ENCODE measurements at regions not wholly inside any gene's neighbourhood (a gene's known extent, or its start where the extent isn't known, plus 50 kb on each side); places are given as distances from the start of the nearest gene placed in this dataset.
"Not testable (repeated sequence)": the region's sequence is repeated elsewhere in the genome, so short reads cannot be mapped to it uniquely, and the experiment has no call there.

GRCh38 chr22:44650806-44651205 lies 51.2 kb upstream of the PRR5 start:
- no peak for DNase-seq

- DNase-seq, result no peak
These were observed 53.0 kb upstream of the PRR5 start for GRCh38 chr22:44648821-44649565.

GRCh38 chr22:44648085-44648820 lies 53.8 kb upstream of the PRR5 start:
- DNase-seq, result no peak

- DNase-seq, result no peak
These were observed 54.9 kb upstream of the PRR5 start for GRCh38 chr22:44647141-44647540.

GRCh38 chr22:44646668-44647067 lies 55.3 kb upstream of the PRR5 start:
- no peak for DNase-seq

GRCh38 chr22:44646141-44646540 lies 55.9 kb upstream of the PRR5 start:
- no peak for DNase-seq

GRCh38 chr22:44645531-44645930 lies 56.5 kb upstream of the PRR5 start:
- DNase-seq, result no peak

- DNase-seq, result no peak
These were observed 56.9 kb upstream of the PRR5 start for GRCh38 chr22:44645083-44645482.

GRCh38 chr22:44643526-44644101 lies 58.4 kb upstream of the PRR5 start:
- DNase-seq, result not testable (repeated sequence)

- no peak for DNase-seq
These were observed 59.8 kb upstream of the PRR5 start for GRCh38 chr22:44642096-44642644.

- DNase-seq, result no peak
These were observed 61.3 kb upstream of the PRR5 start for GRCh38 chr22:44640618-44641155.

GRCh38 chr22:44639891-44640617 lies 62.0 kb upstream of the PRR5 start:
- peak; percentile 65 for DNase-seq

- peak; percentile 85 for DNase-seq
These were observed 62.8 kb upstream of the PRR5 start for GRCh38 chr22:44638971-44639760.

- DNase-seq, result not testable (repeated sequence)
These were observed 65.3 kb upstream of the PRR5 start for GRCh38 chr22:44636502-44637206.

GRCh38 chr22:44635567-44635966 lies 66.4 kb upstream of the PRR5 start:
- not testable (repeated sequence) for DNase-seq

GRCh38 chr22:44634426-44635321 lies 67.3 kb upstream of the PRR5 start:
- DNase-seq, result no peak

GRCh38 chr22:44633647-44634046 lies 68.4 kb upstream of the PRR5 start:
- DNase-seq, result no peak

- DNase-seq, result no peak
These were observed 69.2 kb upstream of the PRR5 start for GRCh38 chr22:44632541-44633396.

- DNase-seq, result no peak
These were observed 71.2 kb upstream of the PRR5 start for GRCh38 chr22:44630826-44631225.

Measured in right forelimb (tissue), 1 donor.